ENCODE measurements at regions not wholly inside any gene's neighbourhood (a gene's known extent, or its start where the extent isn't known, plus 50 kb on each side); places are given as distances from the start of the nearest gene placed in this dataset.

DNA sequence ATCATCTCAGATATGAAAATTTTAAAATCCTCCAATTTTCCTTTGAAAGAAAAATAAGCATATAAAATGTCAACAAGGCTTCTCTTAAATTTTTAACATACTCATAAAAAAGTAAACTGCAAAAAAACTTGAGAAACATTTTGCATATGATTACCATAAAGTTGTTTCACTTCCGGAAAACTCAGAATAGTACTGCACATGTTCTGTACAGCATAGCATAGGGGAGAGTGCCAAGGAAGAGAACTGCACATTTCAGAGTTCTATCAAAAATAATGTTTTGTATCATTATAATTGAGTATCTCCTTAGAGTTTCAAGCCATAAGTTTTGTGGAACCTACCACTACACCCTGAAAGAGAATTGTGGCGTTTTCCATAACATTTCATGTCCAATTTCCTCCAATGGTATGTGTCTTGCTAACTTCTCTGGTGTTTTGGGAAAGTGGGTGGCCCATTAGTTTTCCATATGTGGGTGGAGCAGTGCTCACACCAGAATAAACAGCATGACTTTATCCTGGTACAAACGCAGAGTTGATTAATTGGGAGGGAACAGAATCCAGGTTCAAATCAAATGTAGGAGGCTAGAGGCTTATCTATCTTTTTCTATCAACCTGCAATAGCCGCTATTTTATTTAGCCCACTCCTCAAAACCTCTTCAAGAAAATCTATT, 430.9 kb downstream of the LMO4 start:
- TF ChIP-seq POLR2A (IDR thresholded peaks at IDR 0.05) = no peak
- TF ChIP-seq CTCF (IDR thresholded peaks at IDR 0.05) = no peak
- TF ChIP-seq POLR2AphosphoS5 (IDR thresholded peaks at IDR 0.05) = no peak
- no peak for TF ChIP-seq EP300 (IDR thresholded peaks at IDR 0.05)
